H1 (cell line): ENCODE measurements at regions not wholly inside any gene's neighbourhood (a gene's known extent, or its start where the extent isn't known, plus 50 kb on each side); places are given as distances from the start of the nearest gene placed in this dataset.

Experiments
- CTCF ChIA-PET: fragments of 300-600 bp; sonication (Branson Sonifier 250); formaldehyde crosslinking; loops from one replicate; lab custom pipeline; 2021; ENCODE audit not compliant: partially characterized antibody; lab: Charles Lee
- POLR2A ChIA-PET: fragments of 300-600 bp; sonication (Branson Sonifier 250); formaldehyde crosslinking; loops from one replicate; lab custom pipeline; 2021; ENCODE audit warnings: inconsistent platforms; ENCODE audit not compliant: partially characterized antibody; lab: Charles Lee
- DNase-seq, 2 experiments: peaks; one replicate each; pipeline versions ENCODE4 v3.0.0 to v3.0.0-alpha.2; 2010 to 2022; ENCODE audit warnings: low spot score in 2 of 2, low read depth in 1 of 2, mixed read lengths in 1 of 2
- FAIRE-seq: peaks from 2 replicates; lab custom pipeline; 2011; peaks lifted over from hg19 to GRCh38; lab: Jason Lieb, UNC
- H2AFZ ChIP-seq: 2 replicates; pipeline ENCODE4 v1.8.1; 2012; ENCODE audit warnings: low read length, inconsistent platforms
- H2AK5ac ChIP-seq: 2 replicates; pipeline ENCODE4 v1.6.1; 2013; ENCODE audit warnings: low read depth, low read length
- H2BK120ac ChIP-seq: replicated peaks from 2 replicates; pipeline ENCODE3; 2013; ENCODE audit warnings: low read depth, low read length, inconsistent platforms
- H2BK12ac ChIP-seq: 2 replicates; pipeline ENCODE4 v1.6.1; 2013; ENCODE audit warnings: low read depth, low read length
- H2BK15ac ChIP-seq: 2 replicates; pipeline ENCODE4 v1.6.1; 2013; ENCODE audit warnings: low read length
- H2BK20ac ChIP-seq: 2 replicates; pipeline ENCODE4 v1.6.1; 2013; ENCODE audit warnings: low read length
- H2BK5ac ChIP-seq: 2 replicates; pipeline ENCODE4 v1.6.1; 2013; ENCODE audit warnings: low read depth, low read length
- H3K14ac ChIP-seq: 2 replicates; pipeline ENCODE4 v1.6.1; 2013; ENCODE audit warnings: inconsistent platforms; ENCODE audit not compliant: insufficient read length
- H3K18ac ChIP-seq: 2 replicates; pipeline ENCODE4 v1.6.1; 2013; ENCODE audit warnings: low read length; ENCODE audit errors: extremely low read depth
- H3K23ac ChIP-seq: 2 replicates; pipeline ENCODE4 v1.6.1; 2013; ENCODE audit warnings: inconsistent platforms; ENCODE audit not compliant: insufficient read length
- H3K23me2 ChIP-seq: 2 replicates; pipeline ENCODE4 v1.6.1; 2013; ENCODE audit warnings: low read depth, low read length
- H3K27ac ChIP-seq: 2 replicates; pipeline ENCODE4 v1.6.1; 2011; ENCODE audit warnings: low read depth, low read length, inconsistent platforms
- H3K27me3 ChIP-seq, 4 experiments: replicated peaks in 1 of 4; 1 replicate in 1 of 4; 2 replicates in 3 of 4; pipeline versions ENCODE4 v1.6.1 to v1.8.1; 2011 to 2013; ENCODE audit warnings: low read length in 3 of 4, mild to moderate bottlenecking in 3 of 4, inconsistent platforms in 2 of 4, mixed read lengths in 2 of 4, moderate library complexity in 1 of 4; ENCODE audit not compliant: control insufficient read depth in 3 of 4, insufficient read depth in 3 of 4; ENCODE audit errors: extremely low read depth in 1 of 4
- H3K36me3 ChIP-seq, 4 experiments: 2 replicates each; pipeline versions ENCODE4 v1.6.1 to v1.8.1; 2011 to 2013; ENCODE audit warnings: mild to moderate bottlenecking in 4 of 4, low read length in 3 of 4, moderate library complexity in 2 of 4, control low read depth in 1 of 4, inconsistent platforms in 1 of 4; ENCODE audit not compliant: insufficient read depth in 4 of 4, control insufficient read depth in 2 of 4
- H3K4ac ChIP-seq: replicated peaks from 2 replicates; pipeline ENCODE3; 2013; ENCODE audit warnings: low read length, low read depth, mixed read lengths, inconsistent platforms; ENCODE audit not compliant: insufficient read length
- H3K4me1 ChIP-seq, 4 experiments: replicated peaks in 1 of 4; 1 replicate in 1 of 4; 2 replicates in 3 of 4; pipeline versions ENCODE4 v1.6.1 to v1.8.1; 2011 to 2013; ENCODE audit warnings: low read length in 3 of 4, inconsistent platforms in 2 of 4, mixed read lengths in 1 of 4; ENCODE audit not compliant: insufficient read depth in 4 of 4, control insufficient read depth in 3 of 4
- H3K4me2 ChIP-seq, 2 experiments: 2 replicates each; pipeline versions ENCODE4 v1.6.1 to v1.8.1; 2011 to 2013; ENCODE audit warnings: low read depth in 2 of 2, low read length in 2 of 2, control low read depth in 1 of 2, inconsistent platforms in 1 of 2, mild to moderate bottlenecking in 1 of 2; ENCODE audit not compliant: insufficient read depth in 1 of 2
- H3K4me3 ChIP-seq, 4 experiments: fragments of 200-600, 300-600 bp in 1 of 4; sonication (generic), shearing (Covaris generic), sonication (Bioruptor Twin) in 1 of 4; 2 replicates each; pipeline versions ENCODE4 v1.5.1 to v1.8.1; 2011 to 2016; ENCODE audit warnings: low read length in 4 of 4, low read depth in 3 of 4, control low read depth in 2 of 4, inconsistent platforms in 2 of 4, mild to moderate bottlenecking in 2 of 4, mixed read lengths in 1 of 4, moderate library complexity in 1 of 4; ENCODE audit not compliant: insufficient read depth in 2 of 4; ENCODE audit errors: extremely low read depth in 1 of 4
- H3K56ac ChIP-seq: replicated peaks from 2 replicates; pipeline ENCODE3; 2013; ENCODE audit warnings: low read depth, mild to moderate bottlenecking, mixed read lengths, low read length, inconsistent platforms; ENCODE audit not compliant: insufficient read length
- H3K79me1 ChIP-seq: 2 replicates; pipeline ENCODE4 v1.6.1; 2013; ENCODE audit warnings: low read depth, low read length, control low read depth
- H3K79me2 ChIP-seq, 2 experiments: 2 replicates each; pipeline versions ENCODE4 v1.6.1 to v1.8.1; 2012 to 2013; ENCODE audit warnings: low read length in 2 of 2, mild to moderate bottlenecking in 2 of 2, inconsistent platforms in 1 of 2; ENCODE audit not compliant: insufficient read depth in 2 of 2, control insufficient read depth in 1 of 2
- H3K9ac ChIP-seq, 4 experiments: replicated peaks in 1 of 4; 1 replicate in 1 of 4; 2 replicates in 3 of 4; pipeline versions ENCODE4 v1.6.1 to v1.8.1; 2011 to 2013; ENCODE audit warnings: low read depth in 3 of 4, low read length in 3 of 4, control low read depth in 2 of 4, mild to moderate bottlenecking in 2 of 4, moderate library complexity in 2 of 4, inconsistent platforms in 1 of 4; ENCODE audit errors: extremely low read depth in 1 of 4
- H3K9me3 ChIP-seq, 2 experiments: 2 replicates each; pipeline versions ENCODE4 v1.6.1 to v1.8.1; 2012 to 2013; ENCODE audit warnings: mild to moderate bottlenecking in 2 of 2, moderate library complexity in 2 of 2, control low read depth in 1 of 2, inconsistent platforms in 1 of 2, low read depth in 1 of 2, low read length in 1 of 2, mixed read lengths in 1 of 2; ENCODE audit not compliant: insufficient read depth in 2 of 2
- H4K20me1 ChIP-seq, 2 experiments: replicated peaks in 1 of 2; 2 replicates each; pipeline versions ENCODE3 to v1.8.1; 2011 to 2013; ENCODE audit warnings: inconsistent platforms in 2 of 2, low read length in 2 of 2, mild to moderate bottlenecking in 1 of 2; ENCODE audit not compliant: insufficient read depth in 2 of 2, control insufficient read depth in 1 of 2
- H4K5ac ChIP-seq: 2 replicates; pipeline ENCODE4 v1.6.1; 2013; ENCODE audit warnings: low read length, low read depth, mixed read lengths, inconsistent platforms; ENCODE audit not compliant: insufficient read length
- H4K8ac ChIP-seq: 2 replicates; pipeline ENCODE4 v1.8.0; 2013; ENCODE audit warnings: mild to moderate bottlenecking, moderate library complexity, low read length, inconsistent platforms; ENCODE audit not compliant: insufficient read depth; ENCODE audit errors: extremely low read depth
- H4K91ac ChIP-seq: replicated peaks from 2 replicates; pipeline ENCODE3; 2013; ENCODE audit warnings: low read length, mixed read lengths, inconsistent platforms; ENCODE audit not compliant: insufficient read length
- BRCA1 ChIP-seq: IDR thresholded peaks from 2 replicates; pipeline ENCODE4 v1.6.1; 2012; ENCODE audit warnings: low read depth, low read length, improper control_type of control experiment
- CBX5 ChIP-seq: fragments of 300-800, 300-1000 bp; sonication (generic); IDR thresholded peaks from 2 replicates; pipeline ENCODE4 v1.7.1; 2016; ENCODE audit warnings: antibody characterized with exemption, low read length, low read depth
- CREB1 ChIP-seq: IDR thresholded peaks from 2 replicates; pipeline ENCODE4 v1.6.1; 2012; ENCODE audit warnings: inconsistent platforms
- EZH2 ChIP-seq: fragments of 200-600 bp; sonication (generic); IDR thresholded peaks from 2 replicates; pipeline ENCODE4 v1.7.1; 2012; ENCODE audit warnings: low read depth, mild to moderate bottlenecking, moderate library complexity, low read length, inconsistent platforms; ENCODE audit not compliant: severe bottlenecking
- GABPA ChIP-seq: IDR thresholded peaks from 2 replicates; pipeline ENCODE4 v1.6.1; 2011; ENCODE audit warnings: mild to moderate bottlenecking, low read length, moderate library complexity, borderline replicate concordance; ENCODE audit not compliant: insufficient read depth
- KDM4A ChIP-seq: IDR thresholded peaks from one replicate; pipeline ENCODE4 v1.7.1; 2012; ENCODE audit warnings: low read depth, mild to moderate bottlenecking, moderate library complexity, low read length, inconsistent platforms; ENCODE audit not compliant: severe bottlenecking
- MAFK ChIP-seq: IDR thresholded peaks from 2 replicates; pipeline ENCODE4 v1.6.1; 2012; ENCODE audit warnings: low read depth, mild to moderate bottlenecking, improper control_type of control experiment, low read length
- POLR2A ChIP-seq, 2 experiments: IDR thresholded peaks; 1 replicate in 1 of 2; 2 replicates in 1 of 2; pipeline ENCODE4 v1.6.1; 2011; ENCODE audit warnings: low read depth in 2 of 2, low read length in 2 of 2, mild to moderate bottlenecking in 2 of 2; ENCODE audit errors: control extremely low read depth in 1 of 2
- POU5F1 ChIP-seq: IDR thresholded peaks from 2 replicates; pipeline ENCODE4 v1.6.1; 2011; ENCODE audit warnings: low read depth, mild to moderate bottlenecking, low read length, moderate library complexity
- RXRA ChIP-seq: IDR thresholded peaks from 2 replicates; pipeline ENCODE4 v1.6.1; 2011; ENCODE audit warnings: low read depth, mild to moderate bottlenecking, low read length, moderate library complexity; ENCODE audit not compliant: insufficient read depth
- SIN3A ChIP-seq, 2 experiments: IDR thresholded peaks in 1 of 2; conservative IDR thresholded peaks in 1 of 2; 2 replicates each; pipeline ENCODE4 v1.6.1; 2011 to 2012; ENCODE audit warnings: low read length in 2 of 2, improper control_type of control experiment in 1 of 2, low read depth in 1 of 2, mild to moderate bottlenecking in 1 of 2
- SP2 ChIP-seq: IDR thresholded peaks from 2 replicates; pipeline ENCODE4 v1.6.1; 2012; ENCODE audit warnings: mild to moderate bottlenecking, low read length, inconsistent platforms
- TAF1 ChIP-seq: IDR thresholded peaks from 2 replicates; pipeline ENCODE4 v1.6.1; 2011; ENCODE audit warnings: mild to moderate bottlenecking, low read depth, low read length
- TF ChIP-seq, protein P1 (sequence below): IDR thresholded peaks from 2 replicates; pipeline ENCODE4 v1.6.1; 2011; ENCODE audit warnings: low read length, improper control_type of control experiment
- TF ChIP-seq, protein P2 (sequence below): IDR thresholded peaks from 2 replicates; pipeline ENCODE4 v1.6.1; 2012; ENCODE audit warnings: inconsistent platforms

DNA sequence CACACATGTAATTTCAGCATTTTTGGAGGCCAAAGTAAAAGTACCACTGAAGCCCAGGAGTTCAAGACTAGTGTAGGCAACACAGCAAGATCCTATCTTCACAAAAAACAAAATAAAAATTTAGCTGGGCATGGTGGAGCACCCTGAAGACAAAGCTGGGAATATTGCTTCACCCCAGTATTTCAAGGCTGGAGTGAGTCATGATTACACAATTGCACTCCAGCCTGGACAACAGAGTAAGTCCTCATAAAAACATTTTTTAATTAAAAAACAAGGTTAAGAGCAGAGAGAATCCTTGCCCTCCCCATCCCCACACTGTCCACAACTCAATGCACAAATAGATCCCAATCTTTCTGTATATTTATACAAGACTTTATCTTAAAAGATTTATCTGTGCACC lies 321.9 kb upstream of the HSFY2 start:
- H2BK15ac ChIP-seq = no peak overlapping the region
- no peak overlapping the region for H4K8ac ChIP-seq
- POLR2A ChIA-PET = no interaction called here
- H3K9ac ChIP-seq = no peak overlapping the region
- no peaks in the 10 kb centered on the region for H3K79me1 ChIP-seq
- H3K4me1 ChIP-seq = no peaks in the 10 kb centered on the region
- no peaks in the 10 kb centered on the region for H3K79me2 ChIP-seq
- H4K5ac ChIP-seq = no peak overlapping the region
- no peak for DNase-seq
- no peak overlapping the region for H2BK120ac ChIP-seq
- H4K20me1 ChIP-seq = no peaks in the 10 kb centered on the region
- no peak for FAIRE-seq
- CTCF ChIA-PET = no interaction called here
- no peak overlapping the region for H3K4me2 ChIP-seq
- no peaks in the 10 kb centered on the region for H3K9me3 ChIP-seq
- H3K23ac ChIP-seq = no peak overlapping the region
- H2AFZ ChIP-seq = no peak overlapping the region
- H3K27ac ChIP-seq = no peak overlapping the region
- H3K36me3 ChIP-seq = no peaks in the 10 kb centered on the region
- no peaks in the 10 kb centered on the region for H3K23me2 ChIP-seq
- no peak overlapping the region for H2BK12ac ChIP-seq
- no peak overlapping the region for H3K4ac ChIP-seq
- H3K56ac ChIP-seq = no peak overlapping the region
- no peaks in the 10 kb centered on the region for H3K27me3 ChIP-seq
- no peak overlapping the region for H2AK5ac ChIP-seq
- no peak overlapping the region for H2BK20ac ChIP-seq
- H2BK5ac ChIP-seq = no peak overlapping the region
- H4K91ac ChIP-seq = no peak overlapping the region
- H3K14ac ChIP-seq = no peak overlapping the region
- H3K18ac ChIP-seq = no peak overlapping the region
- no peak overlapping the region for H3K4me3 ChIP-seq
- TF ChIP-seq, protein P1, sequence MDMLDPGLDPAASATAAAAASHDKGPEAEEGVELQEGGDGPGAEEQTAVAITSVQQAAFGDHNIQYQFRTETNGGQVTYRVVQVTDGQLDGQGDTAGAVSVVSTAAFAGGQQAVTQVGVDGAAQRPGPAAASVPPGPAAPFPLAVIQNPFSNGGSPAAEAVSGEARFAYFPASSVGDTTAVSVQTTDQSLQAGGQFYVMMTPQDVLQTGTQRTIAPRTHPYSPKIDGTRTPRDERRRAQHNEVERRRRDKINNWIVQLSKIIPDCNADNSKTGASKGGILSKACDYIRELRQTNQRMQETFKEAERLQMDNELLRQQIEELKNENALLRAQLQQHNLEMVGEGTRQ = no peak
- no peak for TF ChIP-seq SIN3A (conservative IDR thresholded peaks at IDR 0.05 in 1 of 2, IDR thresholded peaks at IDR 0.05 in 1 of 2; ENCODE audit: low read depth in 1 of 2, low read length in 2 of 2)
- no peak for TF ChIP-seq EZH2
- no peak for TF ChIP-seq KDM4A
- no peak for TF ChIP-seq CBX5
- TF ChIP-seq POLR2A (IDR thresholded peaks at IDR 0.05; ENCODE audit: control extremely low read depth in 1 of 2, low read depth in 2 of 2, low read length in 2 of 2) = no peak
- TF ChIP-seq, protein P2, sequence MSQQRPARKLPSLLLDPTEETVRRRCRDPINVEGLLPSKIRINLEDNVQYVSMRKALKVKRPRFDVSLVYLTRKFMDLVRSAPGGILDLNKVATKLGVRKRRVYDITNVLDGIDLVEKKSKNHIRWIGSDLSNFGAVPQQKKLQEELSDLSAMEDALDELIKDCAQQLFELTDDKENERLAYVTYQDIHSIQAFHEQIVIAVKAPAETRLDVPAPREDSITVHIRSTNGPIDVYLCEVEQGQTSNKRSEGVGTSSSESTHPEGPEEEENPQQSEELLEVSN = no peak
- no peak for TF ChIP-seq POU5F1
- TF ChIP-seq CREB1 = no peak
- TF ChIP-seq RXRA = no peak
- TF ChIP-seq MAFK = no peak
- TF ChIP-seq SP2 = no peak
- no peak for TF ChIP-seq GABPA
- no peak for TF ChIP-seq BRCA1
- TF ChIP-seq TAF1 = no peak
